GM06990 (cell line): ENCODE measurements at regions not wholly inside any gene's neighbourhood (a gene's known extent, or its start where the extent isn't known, plus 50 kb on each side); places are given as distances from the start of the nearest gene placed in this dataset.

Experiments
- DNase-seq: peaks from one replicate; pipeline ENCODE4 v3.0.0-alpha.2; 2011; ENCODE audit not compliant: insufficient read length; ENCODE audit errors: extremely low read depth
- H3K27me3 ChIP-seq: replicated peaks from 2 replicates; pipeline ENCODE4 v1.6.0; 2011; ENCODE audit warnings: low read length; ENCODE audit not compliant: control insufficient read depth, insufficient read depth
- H3K36me3 ChIP-seq: 2 replicates; pipeline ENCODE4 v1.5.1; 2011; ENCODE audit warnings: low read length; ENCODE audit not compliant: control insufficient read depth, insufficient read depth
- H3K4me3 ChIP-seq: replicated peaks from 2 replicates; pipeline ENCODE4 v1.5.1; 2011; ENCODE audit warnings: low read depth, mild to moderate bottlenecking, control low read depth, low read length
- TF ChIP-seq, protein P1 (sequence below): IDR thresholded peaks from 2 replicates; pipeline ENCODE4 v1.5.1; 2011; ENCODE audit warnings: low read length, control low read depth, mild to moderate bottlenecking, inconsistent platforms; ENCODE audit not compliant: insufficient read depth, poor library complexity, severe bottlenecking

DNA sequence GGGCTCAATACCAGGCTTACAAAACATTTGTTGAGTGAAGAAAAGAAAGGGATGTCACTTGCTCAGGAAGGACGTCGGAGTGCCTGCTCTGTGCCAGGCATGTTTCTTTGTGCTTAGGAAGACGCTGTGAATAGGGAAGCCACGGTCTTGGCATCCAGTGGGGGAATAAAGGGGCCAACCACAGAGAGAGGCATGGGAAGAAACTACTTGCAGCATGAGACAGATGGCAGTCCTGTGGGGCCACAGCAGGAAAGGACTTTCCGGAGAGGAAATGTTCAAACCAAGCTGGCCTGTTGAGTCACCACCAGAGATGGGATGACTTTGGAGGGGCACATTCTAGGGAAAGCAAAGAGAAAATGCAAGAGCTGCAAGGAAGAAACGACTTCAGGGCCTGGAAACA lies 173.2 kb downstream of the CDH26 start:
- TF ChIP-seq, protein P1, sequence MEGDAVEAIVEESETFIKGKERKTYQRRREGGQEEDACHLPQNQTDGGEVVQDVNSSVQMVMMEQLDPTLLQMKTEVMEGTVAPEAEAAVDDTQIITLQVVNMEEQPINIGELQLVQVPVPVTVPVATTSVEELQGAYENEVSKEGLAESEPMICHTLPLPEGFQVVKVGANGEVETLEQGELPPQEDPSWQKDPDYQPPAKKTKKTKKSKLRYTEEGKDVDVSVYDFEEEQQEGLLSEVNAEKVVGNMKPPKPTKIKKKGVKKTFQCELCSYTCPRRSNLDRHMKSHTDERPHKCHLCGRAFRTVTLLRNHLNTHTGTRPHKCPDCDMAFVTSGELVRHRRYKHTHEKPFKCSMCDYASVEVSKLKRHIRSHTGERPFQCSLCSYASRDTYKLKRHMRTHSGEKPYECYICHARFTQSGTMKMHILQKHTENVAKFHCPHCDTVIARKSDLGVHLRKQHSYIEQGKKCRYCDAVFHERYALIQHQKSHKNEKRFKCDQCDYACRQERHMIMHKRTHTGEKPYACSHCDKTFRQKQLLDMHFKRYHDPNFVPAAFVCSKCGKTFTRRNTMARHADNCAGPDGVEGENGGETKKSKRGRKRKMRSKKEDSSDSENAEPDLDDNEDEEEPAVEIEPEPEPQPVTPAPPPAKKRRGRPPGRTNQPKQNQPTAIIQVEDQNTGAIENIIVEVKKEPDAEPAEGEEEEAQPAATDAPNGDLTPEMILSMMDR, result no peak
- H3K4me3 ChIP-seq, result no peak overlapping the region
- no peaks in the 10 kb centered on the region for H3K36me3 ChIP-seq
- no peaks in the 10 kb centered on the region for H3K27me3 ChIP-seq
- DNase-seq, result no peak

DNA sequence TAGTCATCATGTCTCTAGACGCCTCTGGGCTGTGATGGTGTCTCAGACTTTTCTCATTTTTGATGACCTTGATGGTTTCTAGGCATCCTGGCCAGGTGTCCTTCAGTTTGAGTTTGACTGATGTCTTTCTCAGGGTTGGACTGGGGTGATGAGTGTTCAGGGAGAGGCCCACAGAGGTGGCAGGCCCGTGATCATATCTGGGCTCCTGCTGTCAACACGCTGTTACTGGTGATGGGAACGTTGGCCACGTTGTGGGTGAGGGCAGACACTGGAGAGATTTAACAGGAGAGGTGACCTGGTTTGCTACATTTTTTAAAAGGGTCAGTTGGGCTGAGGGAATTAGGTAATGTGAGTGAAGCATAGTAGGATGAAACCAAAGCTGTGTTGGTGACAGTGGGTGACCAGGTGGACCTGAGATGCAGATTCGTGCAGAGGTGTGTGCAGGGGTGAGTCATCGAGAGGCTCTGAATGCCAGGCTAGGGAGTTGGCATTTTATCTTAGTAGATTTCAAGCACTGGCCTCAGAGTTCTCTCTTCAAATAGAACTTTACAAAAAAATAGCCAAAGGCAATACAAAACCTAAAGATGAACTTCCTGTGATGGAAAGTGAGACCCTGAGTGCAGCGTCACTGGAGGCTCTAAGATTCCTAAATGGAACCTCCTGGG lies 174.1 kb downstream of the CDH26 start:
- H3K27me3 ChIP-seq, result no peaks in the 10 kb centered on the region
- TF ChIP-seq, protein P1, result no peak
- H3K4me3 ChIP-seq, result no peak overlapping the region
- H3K36me3 ChIP-seq, result no peaks in the 10 kb centered on the region
- no peak for DNase-seq

DNA sequence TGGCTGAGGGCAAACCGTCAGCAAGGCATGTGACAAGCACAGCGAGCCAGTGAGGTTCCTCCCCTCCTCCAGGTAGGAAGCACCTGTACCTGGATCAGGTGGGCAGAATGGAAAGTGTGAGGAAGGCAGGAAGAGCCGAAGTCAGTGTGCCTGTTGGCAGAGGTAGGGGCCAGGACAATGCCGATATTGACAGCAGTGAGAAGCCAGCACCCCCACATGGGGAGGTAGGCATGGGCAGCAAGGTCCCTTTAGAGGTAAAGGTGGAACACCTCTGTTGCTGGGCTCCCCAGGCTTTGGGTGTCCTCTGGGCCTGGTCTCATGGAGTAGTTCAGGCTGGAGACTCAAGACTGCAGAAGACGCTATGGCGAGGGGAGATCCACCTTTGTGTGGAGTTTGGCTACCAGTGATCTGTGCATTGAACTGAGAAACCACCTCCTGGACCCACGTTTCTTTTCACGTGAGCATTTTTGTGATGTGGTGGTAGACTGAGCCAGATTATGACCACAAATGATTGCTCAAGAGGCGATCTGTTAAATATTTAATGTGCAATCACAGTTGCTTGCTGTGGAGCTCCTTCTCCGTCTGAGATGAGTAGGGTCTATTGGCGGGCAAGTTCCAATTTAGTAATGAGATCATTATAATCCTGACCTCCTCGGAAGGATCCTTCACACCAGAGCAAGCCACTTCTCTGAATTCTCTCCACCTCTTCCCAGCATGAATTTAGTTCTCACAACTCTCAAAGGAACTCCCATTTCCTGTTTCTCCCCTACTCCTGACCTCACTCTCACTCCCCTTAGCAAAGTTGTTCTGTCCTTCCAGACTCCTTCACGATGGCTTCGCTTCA lies 174.8 kb downstream of the CDH26 start:
- Histone ChIP-seq H3K4me3 (no peak overlapping the region), H3K36me3 (no peaks in the 10 kb centered on the region), H3K27me3 (no peaks in the 10 kb centered on the region)
- TF ChIP-seq, protein P1, result no peak
- no peak for DNase-seq

DNA sequence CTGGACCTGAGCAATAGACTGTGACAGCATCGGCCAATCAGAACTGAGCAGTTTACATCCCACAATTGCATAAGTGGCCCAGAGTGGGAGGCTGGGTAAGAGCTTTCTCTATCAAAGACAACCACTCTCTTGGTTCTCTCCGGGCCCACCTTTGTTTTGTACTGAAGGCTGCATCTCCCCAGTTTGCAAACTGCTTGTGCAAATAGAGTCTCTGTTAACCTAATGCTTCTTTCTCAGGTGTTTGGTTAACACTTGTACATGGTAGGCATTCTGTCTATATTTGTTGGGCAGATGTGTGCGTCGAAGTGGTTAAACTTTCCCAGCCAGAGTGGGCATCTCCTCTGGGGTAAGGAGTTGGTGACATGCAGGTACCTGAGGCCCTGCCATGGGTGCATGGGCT lies 177.1 kb downstream of the CDH26 start:
- Histone ChIP-seq H3K27me3 (no peaks in the 10 kb centered on the region), H3K4me3 (no peak overlapping the region), H3K36me3 (no peaks in the 10 kb centered on the region)
- no peak for DNase-seq
- TF ChIP-seq, protein P1, result no peak

DNA sequence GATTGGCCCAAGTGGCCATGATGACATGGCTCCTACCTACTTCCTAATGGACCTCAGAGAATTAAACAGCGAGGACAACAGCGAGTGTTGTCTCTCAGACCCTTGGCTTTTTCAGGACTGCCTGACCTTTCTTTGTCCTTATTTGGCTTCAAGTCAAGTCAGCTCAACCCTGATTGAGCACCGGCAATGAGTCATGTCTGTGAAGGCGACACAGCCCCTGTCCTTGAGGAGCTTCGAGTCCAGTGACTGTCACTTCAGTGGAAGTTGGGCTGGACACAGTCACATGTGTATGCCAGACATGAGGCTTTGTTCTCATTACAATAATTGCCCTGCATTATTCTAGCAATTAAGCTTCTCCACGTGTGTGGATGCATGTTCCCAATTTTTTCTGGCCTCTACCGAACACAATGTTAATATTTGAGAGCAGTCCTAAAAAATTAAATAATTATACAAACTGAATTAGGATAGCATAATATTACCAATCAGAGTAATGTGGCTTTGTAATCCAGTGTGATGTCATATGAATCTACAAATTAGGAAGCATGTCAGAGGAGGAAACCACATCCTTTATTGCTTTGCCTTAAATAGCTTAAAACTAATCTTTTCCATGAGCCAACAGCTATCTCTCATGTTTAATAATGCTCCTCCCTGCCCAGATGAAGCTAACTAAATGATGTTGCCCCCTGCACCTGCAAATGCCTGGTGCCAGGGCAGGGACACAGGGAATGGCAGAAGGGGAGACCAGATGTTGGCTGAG lies 178.6 kb downstream of the CDH26 start:
- Histone ChIP-seq H3K27me3 (no peaks in the 10 kb centered on the region), H3K4me3 (no peak overlapping the region), H3K36me3 (no peaks in the 10 kb centered on the region)
- TF ChIP-seq, protein P1, result no peak
- no peak for DNase-seq
